ENCODE measurements at regions not wholly inside any gene's neighbourhood (a gene's known extent, or its start where the extent isn't known, plus 50 kb on each side); places are given as distances from the start of the nearest gene placed in this dataset.

GRCh38 chr4:145396581-145396980, 85.1 kb upstream of the SMAD1 start:
- H3K27ac ChIP-seq = no peak overlapping the region
- no peak for DNase-seq (ENCODE audit: low read depth in 1 of 2, low spot score in 1 of 2)
- TF ChIP-seq CTCF (IDR thresholded peaks at IDR 0.05; ENCODE audit: low read depth, low read length) = no peak
- no peaks in the 10 kb centered on the region for H3K4me1 ChIP-seq (ENCODE audit: low read depth)
- no peaks in the 10 kb centered on the region for H3K9me3 ChIP-seq (ENCODE audit: low read depth)
- H3K4me3 ChIP-seq = no peak overlapping the region
- H3K27me3 ChIP-seq = no peaks in the 10 kb centered on the region
- H3K36me3 ChIP-seq = no peaks in the 10 kb centered on the region

GRCh38 chr4:145390571-145390970, 91.1 kb upstream of the SMAD1 start:
- no peaks in the 10 kb centered on the region for H3K4me1 ChIP-seq (ENCODE audit: low read depth)
- DNase-seq (ENCODE audit: low read depth in 1 of 2, low spot score in 1 of 2) = no peak
- TF ChIP-seq CTCF (IDR thresholded peaks at IDR 0.05; ENCODE audit: low read depth, low read length) = no peak
- H3K4me3 ChIP-seq = no peak overlapping the region
- no peaks in the 10 kb centered on the region for H3K36me3 ChIP-seq
- H3K9me3 ChIP-seq (ENCODE audit: low read depth) = no peaks in the 10 kb centered on the region
- no peaks in the 10 kb centered on the region for H3K27me3 ChIP-seq
- no peak overlapping the region for H3K27ac ChIP-seq

- Histone ChIP-seq H3K36me3 (no peaks in the 10 kb centered on the region), H3K27ac (no peak overlapping the region), H3K27me3 (no peaks in the 10 kb centered on the region), H3K4me1 (ENCODE audit: low read depth) (no peaks in the 10 kb centered on the region), H3K4me3 (no peak overlapping the region), H3K9me3 (ENCODE audit: low read depth) (no peaks in the 10 kb centered on the region)
- DNase-seq (ENCODE audit: low read depth in 1 of 2, low spot score in 1 of 2) = no peak
- no peak for TF ChIP-seq CTCF (IDR thresholded peaks at IDR 0.05; ENCODE audit: low read depth, low read length)
Measured at GRCh38 chr4:145389550-145389949, 92.1 kb upstream of the SMAD1 start.

GRCh38 chr4:145388043-145388442, 93.6 kb upstream of the SMAD1 start:
- Histone ChIP-seq H3K36me3 (no peaks in the 10 kb centered on the region), H3K9me3 (ENCODE audit: low read depth) (no peaks in the 10 kb centered on the region), H3K4me1 (ENCODE audit: low read depth) (no peaks in the 10 kb centered on the region), H3K27me3 (no peaks in the 10 kb centered on the region), H3K4me3 (no peak overlapping the region), H3K27ac (no peak overlapping the region)
- TF ChIP-seq CTCF (IDR thresholded peaks at IDR 0.05; ENCODE audit: low read depth, low read length) = no peak
- no peak for DNase-seq (ENCODE audit: low read depth in 1 of 2, low spot score in 1 of 2)

- no peak for DNase-seq (ENCODE audit: low read depth in 1 of 2, low spot score in 1 of 2)
- H3K4me3 ChIP-seq = no peak overlapping the region
- H3K27ac ChIP-seq = no peak overlapping the region
- no peak for TF ChIP-seq CTCF (IDR thresholded peaks at IDR 0.05; ENCODE audit: low read depth, low read length)
- no peaks in the 10 kb centered on the region for H3K36me3 ChIP-seq
- H3K4me1 ChIP-seq (ENCODE audit: low read depth) = no peaks in the 10 kb centered on the region
- H3K27me3 ChIP-seq = no peaks in the 10 kb centered on the region
- no peaks in the 10 kb centered on the region for H3K9me3 ChIP-seq (ENCODE audit: low read depth)
Measured at GRCh38 chr4:145387079-145387478, 94.6 kb upstream of the SMAD1 start.

GRCh38 chr4:145381163-145381562, 100.5 kb upstream of the SMAD1 start:
- no peak overlapping the region for H3K27ac ChIP-seq
- no peaks in the 10 kb centered on the region for H3K9me3 ChIP-seq (ENCODE audit: low read depth)
- H3K4me1 ChIP-seq (ENCODE audit: low read depth) = no peaks in the 10 kb centered on the region
- H3K27me3 ChIP-seq = no peaks in the 10 kb centered on the region
- H3K36me3 ChIP-seq = no peaks in the 10 kb centered on the region
- TF ChIP-seq CTCF (IDR thresholded peaks at IDR 0.05; ENCODE audit: low read depth, low read length) = no peak
- no peak overlapping the region for H3K4me3 ChIP-seq
- DNase-seq (ENCODE audit: low read depth in 1 of 2, low spot score in 1 of 2) = no peak

All from cardiac muscle cell (in vitro differentiated cells and primary cell).